ENCODE measurements at regions not wholly inside any gene's neighbourhood (a gene's known extent, or its start where the extent isn't known, plus 50 kb on each side); places are given as distances from the start of the nearest gene placed in this dataset.

DNA sequence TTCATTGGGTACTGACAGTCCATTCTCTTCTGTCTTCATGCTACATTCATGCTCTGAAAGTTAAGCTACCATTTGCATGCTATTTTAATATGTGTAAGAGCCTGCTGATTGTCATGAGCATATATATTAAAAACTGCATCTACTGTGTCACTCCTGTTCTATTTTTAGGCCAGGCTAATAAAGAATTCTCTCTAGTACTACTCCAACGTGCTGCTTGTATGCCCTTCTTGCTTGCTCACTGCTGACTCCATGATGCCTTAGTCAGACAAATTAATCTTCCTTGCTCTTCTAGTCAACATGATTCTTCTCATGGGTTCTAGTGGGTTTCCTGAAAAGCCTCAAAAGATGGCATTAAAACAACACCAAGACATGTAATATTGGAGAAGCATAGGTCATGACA lies 1600.1 kb downstream of the DPP10 start:
- Histone ChIP-seq H3K36me3 (no peaks in the 10 kb centered on the region), H3K4me3 (no peak overlapping the region), H3K9me3 (ENCODE audit: low read depth) (no peaks in the 10 kb centered on the region), H3K27ac (no peak overlapping the region), H3K27me3 (no peaks in the 10 kb centered on the region), H3K4me1 (ENCODE audit: low read depth) (no peaks in the 10 kb centered on the region)
- no peak for DNase-seq (ENCODE audit: low read depth in 1 of 2, low spot score in 1 of 2)
- TF ChIP-seq, protein P1, sequence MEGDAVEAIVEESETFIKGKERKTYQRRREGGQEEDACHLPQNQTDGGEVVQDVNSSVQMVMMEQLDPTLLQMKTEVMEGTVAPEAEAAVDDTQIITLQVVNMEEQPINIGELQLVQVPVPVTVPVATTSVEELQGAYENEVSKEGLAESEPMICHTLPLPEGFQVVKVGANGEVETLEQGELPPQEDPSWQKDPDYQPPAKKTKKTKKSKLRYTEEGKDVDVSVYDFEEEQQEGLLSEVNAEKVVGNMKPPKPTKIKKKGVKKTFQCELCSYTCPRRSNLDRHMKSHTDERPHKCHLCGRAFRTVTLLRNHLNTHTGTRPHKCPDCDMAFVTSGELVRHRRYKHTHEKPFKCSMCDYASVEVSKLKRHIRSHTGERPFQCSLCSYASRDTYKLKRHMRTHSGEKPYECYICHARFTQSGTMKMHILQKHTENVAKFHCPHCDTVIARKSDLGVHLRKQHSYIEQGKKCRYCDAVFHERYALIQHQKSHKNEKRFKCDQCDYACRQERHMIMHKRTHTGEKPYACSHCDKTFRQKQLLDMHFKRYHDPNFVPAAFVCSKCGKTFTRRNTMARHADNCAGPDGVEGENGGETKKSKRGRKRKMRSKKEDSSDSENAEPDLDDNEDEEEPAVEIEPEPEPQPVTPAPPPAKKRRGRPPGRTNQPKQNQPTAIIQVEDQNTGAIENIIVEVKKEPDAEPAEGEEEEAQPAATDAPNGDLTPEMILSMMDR (IDR thresholded peaks at IDR 0.05; ENCODE audit: low read depth, low read length) = no peak

DNA sequence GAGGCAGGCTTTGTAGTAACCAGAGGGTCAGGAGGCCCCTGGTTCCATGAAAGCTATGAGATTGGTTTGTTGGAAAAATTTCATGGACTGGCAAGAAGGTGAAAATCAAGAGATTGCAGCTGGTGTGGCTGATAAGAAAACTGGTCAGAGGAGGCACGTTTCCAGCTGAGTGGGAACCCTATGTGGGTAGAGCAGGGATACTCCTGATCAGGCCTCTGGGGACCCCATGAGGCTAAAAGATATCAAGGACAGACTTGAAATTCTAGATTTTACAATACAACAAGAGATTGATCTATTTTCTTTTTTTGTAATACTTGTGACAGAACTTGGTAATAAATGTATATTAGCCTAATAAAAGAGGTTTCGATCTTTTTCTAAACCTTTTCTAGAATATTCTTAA lies 1615.1 kb downstream of the DPP10 start:
- TF ChIP-seq, protein P1 (IDR thresholded peaks at IDR 0.05; ENCODE audit: low read depth, low read length) = no peak
- H3K4me3 ChIP-seq = no peak overlapping the region

DNA sequence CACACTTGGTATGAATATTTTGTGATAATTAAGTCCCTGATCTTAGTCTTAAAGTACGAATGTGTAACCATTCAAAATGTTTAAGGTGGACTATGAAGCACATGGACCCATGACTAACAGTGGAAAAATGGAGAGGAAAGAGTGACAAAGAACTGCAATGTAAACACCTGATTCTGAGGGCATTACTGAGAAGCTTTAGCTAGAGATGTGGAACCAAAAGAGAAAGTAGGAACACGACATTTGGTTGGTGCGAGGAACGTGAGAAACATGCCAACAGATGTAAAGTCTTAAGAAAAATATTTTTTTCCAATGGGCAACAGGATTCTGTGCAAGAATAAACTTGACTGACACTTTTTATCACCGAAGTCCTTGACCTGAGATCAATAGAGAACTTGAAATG lies 1618.6 kb downstream of the DPP10 start:
- DNase-seq (ENCODE audit: low read depth in 1 of 2, low spot score in 1 of 2) = peak in 1 of 2 donors; percentile 35
- TF ChIP-seq, protein P1 (IDR thresholded peaks at IDR 0.05; ENCODE audit: low read depth, low read length) = no peak
- no peaks in the 10 kb centered on the region for H3K36me3 ChIP-seq
- H3K9me3 ChIP-seq (ENCODE audit: low read depth) = no peaks in the 10 kb centered on the region
- no peaks in the 10 kb centered on the region for H3K4me1 ChIP-seq (ENCODE audit: low read depth)
- H3K4me3 ChIP-seq = no peak overlapping the region
- H3K27ac ChIP-seq = no peak overlapping the region
- peaks cover 37% of the 10 kb centered on the region for H3K27me3 ChIP-seq

More for the DNA sequence above, 1615.1 kb downstream of the DPP10 start:
- Histone ChIP-seq H3K27ac (no peak overlapping the region), H3K4me1 (ENCODE audit: low read depth) (no peaks in the 10 kb centered on the region), H3K27me3 (peaks cover 22% of the 10 kb centered on the region), H3K36me3 (no peaks in the 10 kb centered on the region), H3K9me3 (ENCODE audit: low read depth) (no peaks in the 10 kb centered on the region)
- DNase-seq (ENCODE audit: low read depth in 1 of 2, low spot score in 1 of 2) = no peak

DNA sequence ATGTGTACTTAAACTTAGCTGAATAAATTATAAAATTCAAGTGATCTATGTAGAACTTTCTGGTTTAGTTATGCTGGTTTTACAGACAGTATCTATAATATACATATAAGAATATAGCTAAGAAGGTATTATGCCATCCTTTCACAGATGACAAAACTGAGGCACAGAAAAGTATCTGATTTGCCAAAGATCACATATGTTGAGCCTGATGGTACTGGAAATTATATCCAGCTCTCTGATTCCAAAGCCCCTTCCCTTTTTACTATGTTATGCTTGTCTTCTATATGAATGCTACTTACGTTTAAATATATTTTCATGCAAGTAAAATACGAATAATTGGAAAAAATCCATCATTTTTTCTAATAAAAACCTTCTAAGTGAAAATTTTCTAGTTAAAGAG lies 1631.3 kb downstream of the DPP10 start:
- Histone ChIP-seq H3K27ac (no peak overlapping the region), H3K27me3 (no peaks in the 10 kb centered on the region), H3K4me3 (no peak overlapping the region), H3K4me1 (ENCODE audit: low read depth) (no peaks in the 10 kb centered on the region), H3K9me3 (ENCODE audit: low read depth) (no peaks in the 10 kb centered on the region), H3K36me3 (no peaks in the 10 kb centered on the region)
- no peak for DNase-seq (ENCODE audit: low read depth in 1 of 2, low spot score in 1 of 2)
- TF ChIP-seq, protein P1 (IDR thresholded peaks at IDR 0.05; ENCODE audit: low read depth, low read length) = no peak

DNA sequence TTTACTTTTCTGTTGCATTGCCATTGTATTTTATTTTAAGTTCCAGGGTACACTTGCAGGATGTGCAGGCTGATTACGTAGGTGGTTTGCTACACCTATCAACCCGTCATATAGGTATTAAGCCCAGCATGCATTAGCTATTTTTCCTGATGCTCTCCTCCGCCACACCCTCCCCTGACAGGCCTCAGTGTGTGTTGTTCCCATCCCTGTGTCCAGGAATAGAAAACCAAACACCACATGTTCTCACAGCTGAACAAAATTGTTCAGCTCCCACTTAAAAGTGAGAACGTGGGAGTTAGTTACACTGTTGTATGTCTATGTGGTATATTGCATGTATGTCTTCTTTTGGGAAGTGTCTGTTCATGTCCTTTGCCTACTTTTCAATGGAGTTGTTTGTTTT lies 1631.7 kb downstream of the DPP10 start:
- Histone ChIP-seq H3K4me3 (no peak overlapping the region), H3K4me1 (ENCODE audit: low read depth) (no peaks in the 10 kb centered on the region), H3K27ac (no peak overlapping the region), H3K9me3 (ENCODE audit: low read depth) (no peaks in the 10 kb centered on the region), H3K36me3 (no peaks in the 10 kb centered on the region), H3K27me3 (no peaks in the 10 kb centered on the region)
- TF ChIP-seq, protein P1 (IDR thresholded peaks at IDR 0.05; ENCODE audit: low read depth, low read length) = no peak
- DNase-seq (ENCODE audit: low read depth in 1 of 2, low spot score in 1 of 2) = no peak

DNA sequence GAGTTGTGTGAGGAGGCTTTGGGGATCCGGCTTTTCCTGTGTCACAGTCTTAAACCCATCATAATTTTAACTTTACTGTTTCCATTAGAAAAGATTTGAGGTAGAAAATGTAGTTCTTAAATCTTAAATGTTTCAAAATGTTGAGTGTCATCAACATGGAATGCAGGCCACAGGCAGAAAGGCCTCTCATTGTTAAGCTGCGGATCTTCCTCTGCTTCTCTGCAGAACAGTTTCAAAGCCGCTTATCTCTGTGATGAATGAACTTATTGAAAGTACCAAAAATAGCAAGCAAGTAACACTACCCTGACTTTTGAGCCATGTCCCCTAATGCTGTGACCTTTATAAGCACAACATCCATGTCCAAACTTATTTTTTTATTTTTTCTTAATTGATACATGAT lies 1645.8 kb downstream of the DPP10 start:
- Histone ChIP-seq H3K9me3 (ENCODE audit: low read depth) (no peaks in the 10 kb centered on the region), H3K27ac (peak overlapping the region; percentile 89), H3K4me1 (ENCODE audit: low read depth) (peaks cover 22% of the 10 kb centered on the region), H3K36me3 (no peaks in the 10 kb centered on the region), H3K4me3 (no peak overlapping the region), H3K27me3 (no peaks in the 10 kb centered on the region)
- TF ChIP-seq, protein P1 (IDR thresholded peaks at IDR 0.05; ENCODE audit: low read depth, low read length) = no peak
- peak in 1 of 2 donors; percentile 54 for DNase-seq (ENCODE audit: low read depth in 1 of 2, low spot score in 1 of 2)
